Amniotic stem cell (primary cell): ENCODE measurements at regions not wholly inside any gene's neighbourhood (a gene's known extent, or its start where the extent isn't known, plus 50 kb on each side); places are given as distances from the start of the nearest gene placed in this dataset.

Experiments used
- DNase-seq: peaks from one replicate; lab custom pipeline; 2025; lab: John Stamatoyannopoulos, UW

GRCh38 chr11:130737866-130738431 lies 178.3 kb downstream of the SNX19 start:
- peak; percentile 40 for DNase-seq

- no peak for DNase-seq
These were observed 177.7 kb downstream of the SNX19 start for GRCh38 chr11:130738611-130739010.

- DNase-seq: no peak
These were observed 175.5 kb downstream of the SNX19 start for GRCh38 chr11:130740819-130741218.

- no peak for DNase-seq
These were observed 171.5 kb downstream of the SNX19 start for GRCh38 chr11:130744794-130745193.

- no peak for DNase-seq
These were observed 167.1 kb downstream of the SNX19 start for GRCh38 chr11:130749216-130749615.

- DNase-seq: no peak
These were observed 155.7 kb downstream of the SNX19 start for GRCh38 chr11:130760515-130761125.

GRCh38 chr11:130761560-130762220 lies 154.6 kb downstream of the SNX19 start:
- DNase-seq: no peak

- DNase-seq: no peak
These were observed 153.6 kb downstream of the SNX19 start for GRCh38 chr11:130762638-130763037.

- no peak for DNase-seq
These were observed 152.9 kb downstream of the SNX19 start for GRCh38 chr11:130763087-130763980.

GRCh38 chr11:130765406-130765805 lies 150.9 kb downstream of the SNX19 start:
- DNase-seq: no peak

GRCh38 chr11:130765951-130766649 lies 150.2 kb downstream of the SNX19 start:
- no peak for DNase-seq

GRCh38 chr11:130766650-130767565 lies 149.4 kb downstream of the SNX19 start:
- DNase-seq: no peak

GRCh38 chr11:130769782-130770535 lies 146.3 kb downstream of the SNX19 start:
- DNase-seq: no peak

GRCh38 chr11:130771708-130772107 lies 144.6 kb downstream of the SNX19 start:
- no peak for DNase-seq

GRCh38 chr11:130772266-130773227 lies 143.7 kb downstream of the SNX19 start:
- peak; percentile 80 for DNase-seq

- DNase-seq: no peak
These were observed 142.9 kb downstream of the SNX19 start for GRCh38 chr11:130773244-130773820.

- DNase-seq: no peak
These were observed 141.6 kb downstream of the SNX19 start for GRCh38 chr11:130774703-130775102.

GRCh38 chr11:130775306-130776060 lies 140.8 kb downstream of the SNX19 start:
- no peak for DNase-seq
